Tibial artery (tissue), 4 donors: ENCODE measurements at regions not wholly inside any gene's neighbourhood (a gene's known extent, or its start where the extent isn't known, plus 50 kb on each side); places are given as distances from the start of the nearest gene placed in this dataset.

Experiments used
- DNase-seq, 2 donors: peaks; one replicate each; pipeline ENCODE4 v3.0.0-alpha.2; 2019
- H3K27ac ChIP-seq, 2 donors: fragments of 200-600 bp; sonication (generic) in 1 of 2; 1 replicate in 1 of 2; 2 replicates in 1 of 2; pipeline ENCODE4 v1.5.1; 2018 to 2019; ENCODE audit warnings: mild to moderate bottlenecking in 1 of 2
- H3K27me3 ChIP-seq, 2 donors: fragments of 200-600 bp; sonication (generic) in 1 of 2; one replicate each; pipeline versions ENCODE4 v1.5.1 to v1.6.0; 2016 to 2019
- H3K36me3 ChIP-seq, 3 donors: fragments of 200-600 bp; sonication (generic) in 2 of 3; one replicate each; pipeline ENCODE4 v1.5.1; 2016 to 2019; ENCODE audit warnings: mild to moderate bottlenecking in 2 of 3
- H3K4me1 ChIP-seq, 4 donors: fragments of 200-600 bp; sonication (generic) in 2 of 4; 1 replicate in 3 of 4; 2 replicates in 1 of 4; pipeline ENCODE4 v1.5.1; 2016 to 2019
- H3K4me3 ChIP-seq, 2 donors: fragments of 200-600 bp; sonication (generic) in 1 of 2; 1 replicate in 1 of 2; 2 replicates in 1 of 2; pipeline ENCODE4 v1.5.1; 2018 to 2019; ENCODE audit warnings: mild to moderate bottlenecking in 2 of 2
- H3K9me3 ChIP-seq, 3 donors: fragments of 200-600 bp; sonication (generic) in 1 of 3; one replicate each; pipeline ENCODE4 v1.5.1; 2016 to 2019
- intact Hi-C: fragments of 100-400 bp; cut with DNase I; formaldehyde crosslinking; loops from one replicate; pipeline ENCODE4 v1.15.0; 2023; ENCODE audit warnings: low total_unique reads
- TF ChIP-seq, protein P1 (sequence below), 2 experiments: fragments of 200-600 bp in 1 of 2; fragments of 450-650 bp in 1 of 2; IDR thresholded peaks; one replicate each; pipeline ENCODE4 v1.5.1; 2017 to 2019; ENCODE audit warnings: antibody characterized with exemption in 2 of 2, mild to moderate bottlenecking in 1 of 2, moderate library complexity in 1 of 2

DNA sequence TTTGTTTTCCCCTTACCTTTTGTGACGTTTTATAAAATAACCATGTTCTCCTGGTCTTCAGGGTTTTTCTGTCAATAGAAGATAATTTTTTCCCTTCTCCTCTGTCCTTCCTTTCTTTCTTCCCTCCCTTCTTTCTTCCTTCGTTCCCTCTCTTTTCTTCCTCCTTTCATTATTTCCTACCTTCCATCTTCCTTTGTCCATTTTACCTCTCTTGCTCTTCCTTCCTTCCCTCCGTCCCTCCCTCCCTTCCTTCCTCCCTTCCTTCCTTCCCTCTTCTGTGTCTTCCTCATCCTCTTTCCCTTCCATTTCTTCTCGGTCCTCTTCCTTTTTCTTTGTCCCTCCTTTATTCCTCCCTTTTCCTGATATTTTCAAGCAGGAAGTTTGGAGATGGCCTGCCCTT is 128.2 kb downstream of the TEX36 start:
- TF ChIP-seq, protein P1, sequence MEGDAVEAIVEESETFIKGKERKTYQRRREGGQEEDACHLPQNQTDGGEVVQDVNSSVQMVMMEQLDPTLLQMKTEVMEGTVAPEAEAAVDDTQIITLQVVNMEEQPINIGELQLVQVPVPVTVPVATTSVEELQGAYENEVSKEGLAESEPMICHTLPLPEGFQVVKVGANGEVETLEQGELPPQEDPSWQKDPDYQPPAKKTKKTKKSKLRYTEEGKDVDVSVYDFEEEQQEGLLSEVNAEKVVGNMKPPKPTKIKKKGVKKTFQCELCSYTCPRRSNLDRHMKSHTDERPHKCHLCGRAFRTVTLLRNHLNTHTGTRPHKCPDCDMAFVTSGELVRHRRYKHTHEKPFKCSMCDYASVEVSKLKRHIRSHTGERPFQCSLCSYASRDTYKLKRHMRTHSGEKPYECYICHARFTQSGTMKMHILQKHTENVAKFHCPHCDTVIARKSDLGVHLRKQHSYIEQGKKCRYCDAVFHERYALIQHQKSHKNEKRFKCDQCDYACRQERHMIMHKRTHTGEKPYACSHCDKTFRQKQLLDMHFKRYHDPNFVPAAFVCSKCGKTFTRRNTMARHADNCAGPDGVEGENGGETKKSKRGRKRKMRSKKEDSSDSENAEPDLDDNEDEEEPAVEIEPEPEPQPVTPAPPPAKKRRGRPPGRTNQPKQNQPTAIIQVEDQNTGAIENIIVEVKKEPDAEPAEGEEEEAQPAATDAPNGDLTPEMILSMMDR (IDR thresholded peaks at IDR 0.05): no peak
- intact Hi-C loops: no loop called here
- no peak for DNase-seq
- no peaks in the 10 kb centered on the region for H3K4me1 ChIP-seq
- no peaks in the 10 kb centered on the region for H3K36me3 ChIP-seq
- H3K9me3 ChIP-seq: peaks cover 0 to 5% (median 5%) of the 10 kb centered on the region in 3 donors
- H3K27me3 ChIP-seq: peaks cover 0 to 17% of the 10 kb centered on the region in 2 donors
- H3K4me3 ChIP-seq: no peak overlapping the region
- H3K27ac ChIP-seq: no peak overlapping the region

DNA sequence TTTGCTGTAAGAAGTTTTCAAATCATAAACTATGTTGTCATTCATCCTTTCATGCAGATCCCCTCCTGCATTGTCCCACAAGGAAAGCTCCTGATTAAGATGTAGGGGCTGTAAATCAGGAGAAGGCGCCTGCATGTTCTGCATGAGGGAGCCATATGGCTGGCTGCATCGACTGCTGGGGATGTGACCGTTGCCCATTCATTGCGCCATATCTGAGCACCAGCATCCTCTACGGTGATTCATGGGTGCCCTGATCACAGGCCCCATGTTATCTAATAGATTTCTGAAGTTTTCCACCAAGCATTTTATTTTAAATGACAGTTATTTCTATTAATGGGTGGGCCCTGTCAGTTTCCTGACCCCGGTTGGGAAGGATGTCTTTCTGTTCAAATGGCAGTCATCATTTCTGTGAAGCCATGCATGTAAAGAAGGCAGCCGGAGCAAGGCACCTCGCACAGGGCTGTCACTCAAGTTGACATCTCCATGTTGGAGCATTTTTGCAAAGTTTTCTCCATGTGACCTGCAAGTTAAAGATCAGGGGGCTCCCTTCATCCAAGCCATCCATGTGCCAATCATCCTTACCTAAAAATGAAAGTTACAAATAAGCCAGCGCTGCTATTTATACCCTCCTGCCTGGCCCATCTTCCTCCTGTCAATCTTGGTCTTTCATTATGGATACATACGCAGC is 128.8 kb downstream of the TEX36 start:
- H3K36me3 ChIP-seq: no peaks in the 10 kb centered on the region
- no peak overlapping the region for H3K4me3 ChIP-seq
- no peak overlapping the region for H3K27ac ChIP-seq
- intact Hi-C loops: no loop called here
- H3K4me1 ChIP-seq: no peaks in the 10 kb centered on the region
- no peak for DNase-seq
- TF ChIP-seq, protein P1 (IDR thresholded peaks at IDR 0.05): no peak
- peaks cover 0 to 5% (median 5%) of the 10 kb centered on the region in 3 donors for H3K9me3 ChIP-seq
- H3K27me3 ChIP-seq: peaks cover 0 to 20% of the 10 kb centered on the region in 2 donors

DNA sequence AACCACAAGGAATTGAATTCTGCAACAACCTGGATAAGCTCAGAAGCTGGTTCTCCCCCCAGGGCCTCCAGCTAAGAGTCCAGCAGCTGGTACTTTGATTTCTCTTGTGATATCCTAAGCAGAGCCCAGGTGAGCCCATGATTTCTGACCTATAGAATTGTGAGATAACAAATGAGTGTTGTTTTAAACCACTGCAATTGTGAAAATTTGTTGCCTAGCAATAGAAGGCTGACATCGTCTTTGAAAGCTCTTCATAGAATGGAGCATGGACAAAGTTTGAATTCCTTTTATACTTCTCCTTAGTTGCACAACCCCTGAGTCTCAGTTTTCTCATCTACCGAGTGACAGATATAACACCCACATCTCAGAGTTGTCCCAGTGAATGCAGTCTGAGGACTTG is 129.9 kb downstream of the TEX36 start:
- H3K36me3 ChIP-seq: no peaks in the 10 kb centered on the region
- peaks cover 0 to 20% of the 10 kb centered on the region in 2 donors for H3K27me3 ChIP-seq
- no peaks in the 10 kb centered on the region for H3K4me1 ChIP-seq
- no peak overlapping the region for H3K4me3 ChIP-seq
- DNase-seq: no peak
- intact Hi-C loops: no loop called here
- TF ChIP-seq, protein P1 (IDR thresholded peaks at IDR 0.05): no peak
- H3K27ac ChIP-seq: no peak overlapping the region
- peaks cover 0 to 5% (median 5%) of the 10 kb centered on the region in 3 donors for H3K9me3 ChIP-seq

DNA sequence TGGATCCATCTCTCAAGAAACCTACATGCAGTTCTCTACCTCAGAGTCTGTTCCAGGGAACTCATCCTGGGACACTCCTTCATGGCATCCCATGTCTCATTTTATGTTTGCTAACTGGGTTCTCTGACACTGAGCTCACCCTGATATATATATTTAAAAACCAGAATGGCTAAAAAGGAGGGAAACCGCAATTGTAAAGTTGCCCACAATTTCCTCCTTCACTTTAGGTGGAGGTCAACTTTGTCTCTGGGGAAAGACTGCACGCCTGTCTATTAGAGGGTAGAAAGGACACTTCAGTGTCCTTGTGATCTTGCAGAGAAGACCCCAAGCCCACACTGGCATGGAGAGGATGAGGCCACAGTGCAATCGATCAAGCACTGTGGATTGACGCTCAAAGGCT is 131.7 kb downstream of the TEX36 start:
- no peak overlapping the region for H3K27ac ChIP-seq
- no peak for DNase-seq
- H3K4me1 ChIP-seq: no peaks in the 10 kb centered on the region
- peaks cover 0 to 17% of the 10 kb centered on the region in 2 donors for H3K27me3 ChIP-seq
- H3K4me3 ChIP-seq: no peak overlapping the region
- H3K36me3 ChIP-seq: no peaks in the 10 kb centered on the region
- peaks cover 0 to 5% (median 5%) of the 10 kb centered on the region in 3 donors for H3K9me3 ChIP-seq
- intact Hi-C loops: no loop called here
- TF ChIP-seq, protein P1 (IDR thresholded peaks at IDR 0.05): no peak

DNA sequence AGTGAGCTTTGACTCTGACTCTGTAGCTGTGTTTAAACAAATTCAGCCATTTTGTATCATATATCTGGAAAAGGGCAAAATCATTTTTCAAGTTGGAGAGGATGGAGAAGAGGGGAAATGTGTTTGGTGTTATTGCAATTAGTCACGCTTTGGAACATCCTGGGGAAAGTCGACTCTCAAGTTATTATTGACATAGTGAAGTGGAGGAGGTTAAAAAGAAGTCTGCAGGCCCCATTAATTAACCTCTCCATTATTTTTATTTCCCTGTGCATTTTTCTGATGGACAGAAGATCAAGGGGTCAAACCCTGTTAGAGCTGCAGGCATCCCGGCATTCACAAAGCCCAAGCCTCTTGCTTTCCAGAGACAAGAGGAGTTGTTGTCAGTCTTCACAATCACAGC is 132.6 kb downstream of the TEX36 start:
- Histone ChIP-seq H3K36me3 (no peaks in the 10 kb centered on the region), H3K27me3 (peaks cover 0 to 22% of the 10 kb centered on the region in 2 donors), H3K27ac (no peak overlapping the region), H3K4me3 (no peak overlapping the region), H3K9me3 (peaks cover 0 to 5% (median 5%) of the 10 kb centered on the region in 3 donors), H3K4me1 (no peaks in the 10 kb centered on the region)
- intact Hi-C loops: no loop called here
- no peak for DNase-seq
- TF ChIP-seq, protein P1 (IDR thresholded peaks at IDR 0.05): no peak
